Neuronal stem cell (in vitro differentiated cells): ENCODE measurements at regions not wholly inside any gene's neighbourhood (a gene's known extent, or its start where the extent isn't known, plus 50 kb on each side); places are given as distances from the start of the nearest gene placed in this dataset.

Experiments
- DNase-seq: peaks from one replicate; pipeline ENCODE4 v3.0.0-alpha.2; 2013; ENCODE audit warnings: low spot score
- H2AFZ ChIP-seq: one replicate; pipeline ENCODE4 v1.6.1; 2013; ENCODE audit warnings: mild to moderate bottlenecking, low read length, inconsistent platforms
- H2AK5ac ChIP-seq: 2 replicates; pipeline ENCODE4 v1.6.1; 2013; ENCODE audit warnings: low read depth, mild to moderate bottlenecking, inconsistent platforms, low read length, moderate library complexity, mixed read lengths
- H2BK120ac ChIP-seq: 2 replicates; pipeline ENCODE4 v1.6.1; 2013; ENCODE audit warnings: low read depth, mild to moderate bottlenecking, inconsistent platforms, low read length, moderate library complexity, mixed read lengths
- H2BK12ac ChIP-seq: one replicate; pipeline ENCODE4 v1.6.1; 2013; ENCODE audit warnings: low read length, inconsistent platforms
- H2BK15ac ChIP-seq: 2 replicates; pipeline ENCODE4 v1.6.1; 2013; ENCODE audit warnings: mild to moderate bottlenecking, low read length, inconsistent platforms, mixed read lengths
- H2BK5ac ChIP-seq: one replicate; pipeline ENCODE4 v1.6.1; 2013; ENCODE audit warnings: inconsistent platforms, mild to moderate bottlenecking, low read length, moderate library complexity
- H3K14ac ChIP-seq: one replicate; pipeline ENCODE4 v1.6.1; 2013; ENCODE audit warnings: low read length, inconsistent platforms
- H3K18ac ChIP-seq: 2 replicates; pipeline ENCODE4 v1.6.1; 2013; ENCODE audit warnings: low read length, inconsistent platforms
- H3K23ac ChIP-seq: 2 replicates; pipeline ENCODE4 v1.6.1; 2013; ENCODE audit warnings: low read depth, mild to moderate bottlenecking, mixed read lengths, low read length, inconsistent platforms; ENCODE audit not compliant: poor library complexity
- H3K27ac ChIP-seq: replicated peaks from 3 replicates; pipeline ENCODE4 v1.5.1; 2013; ENCODE audit warnings: low read length, inconsistent platforms
- H3K27me3 ChIP-seq, 3 experiments: 2 replicates each; pipeline ENCODE4 v1.6.1; 2013; ENCODE audit warnings: low read length in 3 of 3, mild to moderate bottlenecking in 2 of 3, inconsistent platforms in 1 of 3, low read depth in 1 of 3, mixed read lengths in 1 of 3, moderate library complexity in 1 of 3; ENCODE audit not compliant: control insufficient read depth in 3 of 3, insufficient read depth in 3 of 3
- H3K36me3 ChIP-seq, 2 donors: replicated peaks in 1 of 2; 2 replicates each; pipeline ENCODE4 v1.6.1; 2013; ENCODE audit warnings: low read length in 2 of 2; ENCODE audit not compliant: control insufficient read depth in 2 of 2, insufficient read depth in 2 of 2
- H3K4ac ChIP-seq: 2 replicates; pipeline ENCODE4 v1.6.1; 2013; ENCODE audit warnings: inconsistent platforms, mild to moderate bottlenecking, low read length, moderate library complexity
- H3K4me1 ChIP-seq, 2 donors: 1 replicate in 1 of 2; 2 replicates in 1 of 2; pipeline ENCODE4 v1.6.1; 2013; ENCODE audit warnings: low read length in 2 of 2, low read depth in 1 of 2; ENCODE audit not compliant: control insufficient read depth in 2 of 2, insufficient read depth in 1 of 2
- H3K4me2 ChIP-seq: one replicate; pipeline ENCODE4 v1.6.1; 2013; ENCODE audit warnings: mild to moderate bottlenecking, low read length, inconsistent platforms; ENCODE audit not compliant: insufficient read depth, poor library complexity, severe bottlenecking
- H3K4me3 ChIP-seq, 2 donors: 2 replicates each; pipeline ENCODE4 v1.5.1; 2013; ENCODE audit warnings: low read length in 2 of 2, mild to moderate bottlenecking in 2 of 2, inconsistent platforms in 1 of 2, moderate library complexity in 1 of 2
- H3K79me1 ChIP-seq: one replicate; pipeline ENCODE4 v1.6.1; 2013; ENCODE audit warnings: low read depth, mild to moderate bottlenecking, inconsistent platforms, low read length, moderate library complexity
- H3K9ac ChIP-seq: one replicate; pipeline ENCODE4 v1.6.1; 2013; ENCODE audit warnings: mild to moderate bottlenecking, low read depth, low read length, inconsistent platforms; ENCODE audit not compliant: poor library complexity
- H3K9me3 ChIP-seq, 2 donors: replicated peaks in 1 of 2; 2 replicates each; pipeline versions ENCODE3 to v1.6.1; 2013; ENCODE audit warnings: low read length in 2 of 2, mild to moderate bottlenecking in 2 of 2, inconsistent platforms in 1 of 2, low read depth in 1 of 2, mixed read lengths in 1 of 2, moderate library complexity in 1 of 2; ENCODE audit not compliant: control insufficient read depth in 2 of 2, insufficient read depth in 1 of 2
- H4K8ac ChIP-seq: one replicate; pipeline ENCODE4 v1.6.1; 2013; ENCODE audit warnings: low read depth, mild to moderate bottlenecking, inconsistent platforms, low read length, moderate library complexity
- H4K91ac ChIP-seq: one replicate; pipeline ENCODE4 v1.6.1; 2013; ENCODE audit warnings: low read length, low read depth, mild to moderate bottlenecking, inconsistent platforms; ENCODE audit not compliant: poor library complexity
- WGBS, 2 donors: extraction: QIAGEN DNeasy Blood & Tissue Kit; methylation state at CpG; one replicate each; pipeline ENCODE4 v1.1.7; 2013; ENCODE audit warnings: missing lambda C conversion rate in 2 of 2, mixed read lengths in 1 of 2; ENCODE audit not compliant: insufficient read length in 2 of 2, insufficient replicate concordance in 1 of 2; ENCODE audit errors: extremely low coverage in 2 of 2; 5-methylcytosine and 5-hydroxymethylcytosine counted together

GRCh38 chr12:105716621-105717020 is 386.1 kb downstream of the C12orf75 start:
- Histone ChIP-seq H2AK5ac (no peak overlapping the region), H3K9me3 (peaks cover 4 to 5% of the 10 kb centered on the region in 2 donors), H2AFZ (no peak overlapping the region), H3K36me3 (no peaks in the 10 kb centered on the region), H2BK120ac (no peak overlapping the region), H3K4me1 (peaks cover 5 to 38% of the 10 kb centered on the region in 2 donors), H3K27ac (no peak overlapping the region), H3K14ac (no peak overlapping the region), H3K27me3 (no peaks in the 10 kb centered on the region), H3K9ac (no peak overlapping the region), H2BK5ac (no peak overlapping the region), H2BK15ac (no peak overlapping the region), H3K4me2 (no peak overlapping the region), H3K23ac (no peak overlapping the region), H3K4ac (no peak overlapping the region), H3K4me3 (no peak overlapping the region), H3K79me1 (no peaks in the 10 kb centered on the region), H4K91ac (no peak overlapping the region), H4K8ac (no peak overlapping the region), H2BK12ac (no peak overlapping the region), H3K18ac (no peak overlapping the region)
- no peak for DNase-seq
- WGBS, 2 donors = no CpG with 5 or more reads among the region's 5 CpGs

- no peak overlapping the region for H2AFZ ChIP-seq
- no peaks in the 10 kb centered on the region for H3K79me1 ChIP-seq
- H3K36me3 ChIP-seq = no peaks in the 10 kb centered on the region
- H3K9ac ChIP-seq = no peak overlapping the region
- H3K18ac ChIP-seq = no peak overlapping the region
- H3K4me1 ChIP-seq = peaks cover 12 to 53% of the 10 kb centered on the region in 2 donors
- H3K14ac ChIP-seq = no peak overlapping the region
- H2AK5ac ChIP-seq = no peak overlapping the region
- DNase-seq = no peak
- H3K27ac ChIP-seq = no peak overlapping the region
- H3K4ac ChIP-seq = no peak overlapping the region
- WGBS, 2 donors = no CpG with 5 or more reads among the region's 5 CpGs
- no peak overlapping the region for H2BK5ac ChIP-seq
- no peak overlapping the region for H4K8ac ChIP-seq
- H3K4me3 ChIP-seq = no peak overlapping the region
- H3K4me2 ChIP-seq = no peak overlapping the region
- H2BK120ac ChIP-seq = no peak overlapping the region
- no peak overlapping the region for H4K91ac ChIP-seq
- H3K27me3 ChIP-seq = no peaks in the 10 kb centered on the region
- no peak overlapping the region for H2BK15ac ChIP-seq
- H2BK12ac ChIP-seq = no peak overlapping the region
- H3K9me3 ChIP-seq = peaks cover 4 to 5% of the 10 kb centered on the region in 2 donors
- no peak overlapping the region for H3K23ac ChIP-seq
These were observed 390.7 kb downstream of the C12orf75 start for GRCh38 chr12:105721051-105721825.

GRCh38 chr12:105721891-105722290 is 391.4 kb downstream of the C12orf75 start:
- 100% methylated on average over 1 of the region's 2 CpGs; no CpG with 5 or more reads in 1 of the 2 donors for WGBS, 2 donors
- Histone ChIP-seq H3K36me3 (no peaks in the 10 kb centered on the region), H2AFZ (no peak overlapping the region), H3K18ac (no peak overlapping the region), H3K14ac (no peak overlapping the region), H4K8ac (no peak overlapping the region), H3K27me3 (no peaks in the 10 kb centered on the region), H3K4me2 (no peak overlapping the region), H3K4me3 (no peak overlapping the region), H2BK15ac (no peak overlapping the region), H2AK5ac (no peak overlapping the region), H3K4me1 (peaks cover 9 to 53% of the 10 kb centered on the region in 2 donors), H2BK5ac (no peak overlapping the region), H3K79me1 (no peaks in the 10 kb centered on the region), H2BK12ac (no peak overlapping the region), H3K4ac (no peak overlapping the region), H3K9me3 (peaks cover 4 to 5% of the 10 kb centered on the region in 2 donors), H2BK120ac (no peak overlapping the region), H4K91ac (no peak overlapping the region), H3K23ac (no peak overlapping the region), H3K27ac (no peak overlapping the region), H3K9ac (no peak overlapping the region)
- DNase-seq = no peak

GRCh38 chr12:105723066-105723465 is 392.6 kb downstream of the C12orf75 start:
- H4K8ac ChIP-seq = no peak overlapping the region
- no peaks in the 10 kb centered on the region for H3K36me3 ChIP-seq
- H2BK5ac ChIP-seq = no peak overlapping the region
- H3K9me3 ChIP-seq = peaks cover 4 to 5% of the 10 kb centered on the region in 2 donors
- H3K18ac ChIP-seq = no peak overlapping the region
- peaks cover 9 to 56% of the 10 kb centered on the region in 2 donors for H3K4me1 ChIP-seq
- no peaks in the 10 kb centered on the region for H3K79me1 ChIP-seq
- H3K4me3 ChIP-seq = no peak overlapping the region
- H2BK12ac ChIP-seq = no peak overlapping the region
- H2BK120ac ChIP-seq = no peak overlapping the region
- DNase-seq = no peak
- H3K14ac ChIP-seq = no peak overlapping the region
- no peak overlapping the region for H3K4ac ChIP-seq
- no peak overlapping the region for H3K9ac ChIP-seq
- no peak overlapping the region for H2AFZ ChIP-seq
- H3K27ac ChIP-seq = no peak overlapping the region
- H4K91ac ChIP-seq = no peak overlapping the region
- H3K23ac ChIP-seq = no peak overlapping the region
- no peak overlapping the region for H3K4me2 ChIP-seq
- no peak overlapping the region for H2AK5ac ChIP-seq
- no peaks in the 10 kb centered on the region for H3K27me3 ChIP-seq
- no peak overlapping the region for H2BK15ac ChIP-seq
- no CpG with 5 or more reads among the region's 2 CpGs for WGBS, 2 donors
